ENCODE measurements at regions not wholly inside any gene's neighbourhood (a gene's known extent, or its start where the extent isn't known, plus 50 kb on each side); places are given as distances from the start of the nearest gene placed in this dataset.
A peak's percentile ranks its signal among the peaks of the same experiment; 100 is the strongest.

DNA sequence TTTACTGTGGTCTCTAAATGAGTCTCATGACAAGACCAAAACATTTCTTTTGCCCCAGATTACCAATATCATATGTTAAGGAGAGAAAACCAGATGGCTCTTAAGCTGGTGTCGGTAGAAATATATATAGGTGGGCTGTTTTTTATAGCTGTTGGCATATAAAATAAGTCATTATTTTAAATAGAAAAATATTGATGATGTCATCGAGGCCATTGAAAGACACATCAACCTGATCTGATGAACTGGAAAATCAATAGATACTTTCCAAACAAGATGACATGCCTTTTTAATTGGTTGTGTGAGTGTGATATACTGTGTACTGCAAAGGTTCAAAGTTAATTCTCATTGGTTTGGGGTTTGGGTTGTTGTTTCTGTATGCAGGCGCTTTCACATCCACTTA, 617.3 kb downstream of the CCDC171 start:
- Histone ChIP-seq H3K9me3 (no peaks in the 10 kb centered on the region), H3K4me3 (no peak overlapping the region), H3K27ac (no peak overlapping the region), H3K36me3 (no peaks in the 10 kb centered on the region), H3K27me3 (no peaks in the 10 kb centered on the region), H3K4me1 (no peaks in the 10 kb centered on the region)
- intact Hi-C loops (cut with DNase I) = no loop called here
- WGBS (ENCODE audit: insufficient coverage, low coverage, low lambda C conversion rate, missing lambda C conversion rate) = 77% methylated on average over 3 of the region's 3 CpGs
- DNase-seq (no peak), ATAC-seq (no peak)
- TF ChIP-seq POLR2A (IDR thresholded peaks at IDR 0.05) = no peak
- TF ChIP-seq, protein P1, sequence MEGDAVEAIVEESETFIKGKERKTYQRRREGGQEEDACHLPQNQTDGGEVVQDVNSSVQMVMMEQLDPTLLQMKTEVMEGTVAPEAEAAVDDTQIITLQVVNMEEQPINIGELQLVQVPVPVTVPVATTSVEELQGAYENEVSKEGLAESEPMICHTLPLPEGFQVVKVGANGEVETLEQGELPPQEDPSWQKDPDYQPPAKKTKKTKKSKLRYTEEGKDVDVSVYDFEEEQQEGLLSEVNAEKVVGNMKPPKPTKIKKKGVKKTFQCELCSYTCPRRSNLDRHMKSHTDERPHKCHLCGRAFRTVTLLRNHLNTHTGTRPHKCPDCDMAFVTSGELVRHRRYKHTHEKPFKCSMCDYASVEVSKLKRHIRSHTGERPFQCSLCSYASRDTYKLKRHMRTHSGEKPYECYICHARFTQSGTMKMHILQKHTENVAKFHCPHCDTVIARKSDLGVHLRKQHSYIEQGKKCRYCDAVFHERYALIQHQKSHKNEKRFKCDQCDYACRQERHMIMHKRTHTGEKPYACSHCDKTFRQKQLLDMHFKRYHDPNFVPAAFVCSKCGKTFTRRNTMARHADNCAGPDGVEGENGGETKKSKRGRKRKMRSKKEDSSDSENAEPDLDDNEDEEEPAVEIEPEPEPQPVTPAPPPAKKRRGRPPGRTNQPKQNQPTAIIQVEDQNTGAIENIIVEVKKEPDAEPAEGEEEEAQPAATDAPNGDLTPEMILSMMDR (IDR thresholded peaks at IDR 0.05) = no peak

GRCh38 chr9:16171911-16172310, 619.1 kb downstream of the CCDC171 start:
- Histone ChIP-seq H3K36me3 (no peaks in the 10 kb centered on the region), H3K9me3 (no peaks in the 10 kb centered on the region), H3K4me1 (no peaks in the 10 kb centered on the region), H3K4me3 (no peak overlapping the region), H3K27me3 (no peaks in the 10 kb centered on the region), H3K27ac (no peak overlapping the region)
- intact Hi-C loops (cut with DNase I) = no loop called here
- TF ChIP-seq, protein P1 (IDR thresholded peaks at IDR 0.05) = no peak
- TF ChIP-seq POLR2A (IDR thresholded peaks at IDR 0.05) = no peak
- ATAC-seq (peak in 3 of 4 donors; percentile 16 to 26 (median 18)), DNase-seq (no peak)
- WGBS (ENCODE audit: insufficient coverage, low coverage, low lambda C conversion rate, missing lambda C conversion rate) = 45% methylated on average over 3 of the region's 6 CpGs

- no peaks in the 10 kb centered on the region for H3K36me3 ChIP-seq
- intact Hi-C loops (cut with DNase I) = no loop called here
- ATAC-seq (no peak), DNase-seq (no peak)
- no peak overlapping the region for H3K4me3 ChIP-seq
- no peaks in the 10 kb centered on the region for H3K4me1 ChIP-seq
- TF ChIP-seq, protein P1 (IDR thresholded peaks at IDR 0.05) = no peak
- no peak for TF ChIP-seq POLR2A (IDR thresholded peaks at IDR 0.05)
- no peaks in the 10 kb centered on the region for H3K27me3 ChIP-seq
- WGBS (ENCODE audit: insufficient coverage, low coverage, low lambda C conversion rate, missing lambda C conversion rate) = 46% methylated on average over 5 of the region's 5 CpGs
- no peak overlapping the region for H3K27ac ChIP-seq
- no peaks in the 10 kb centered on the region for H3K9me3 ChIP-seq
Observed at GRCh38 chr9:16172796-16173195, 620.0 kb downstream of the CCDC171 start.

DNA sequence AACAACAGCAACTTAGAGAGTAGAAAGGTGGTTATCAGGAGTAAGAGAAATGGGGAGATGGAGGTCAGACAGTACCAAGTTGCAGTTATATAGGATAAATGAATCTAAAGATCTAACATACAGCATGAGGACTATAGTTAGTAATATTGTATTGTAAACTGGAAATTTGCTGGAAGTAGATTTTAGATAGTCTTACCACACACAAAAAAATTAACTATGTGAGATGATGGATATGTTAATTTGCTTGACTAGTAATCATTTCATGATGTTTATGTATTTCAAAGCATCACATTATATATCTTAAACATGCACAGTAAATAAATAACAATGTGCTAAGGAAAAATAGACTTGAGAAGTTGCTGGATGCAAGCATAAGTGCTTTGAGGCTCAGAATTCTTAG, 622.1 kb downstream of the CCDC171 start:
- intact Hi-C loops (cut with DNase I) = no loop called here
- ATAC-seq = no peak
- no peaks in the 10 kb centered on the region for H3K36me3 ChIP-seq

More for the DNA sequence above, 622.1 kb downstream of the CCDC171 start:
- H3K9me3 ChIP-seq = no peaks in the 10 kb centered on the region
- no peak overlapping the region for H3K4me3 ChIP-seq
- DNase-seq = no peak
- H3K27ac ChIP-seq = no peak overlapping the region
- H3K27me3 ChIP-seq = no peaks in the 10 kb centered on the region
- H3K4me1 ChIP-seq = no peaks in the 10 kb centered on the region
- no peak for TF ChIP-seq POLR2A (IDR thresholded peaks at IDR 0.05)
- TF ChIP-seq, protein P1 (IDR thresholded peaks at IDR 0.05) = no peak

Measured in right lobe of liver (tissue), 6 donors.